ENCODE measurements at regions not wholly inside any gene's neighbourhood (a gene's known extent, or its start where the extent isn't known, plus 50 kb on each side); places are given as distances from the start of the nearest gene placed in this dataset.

DNA sequence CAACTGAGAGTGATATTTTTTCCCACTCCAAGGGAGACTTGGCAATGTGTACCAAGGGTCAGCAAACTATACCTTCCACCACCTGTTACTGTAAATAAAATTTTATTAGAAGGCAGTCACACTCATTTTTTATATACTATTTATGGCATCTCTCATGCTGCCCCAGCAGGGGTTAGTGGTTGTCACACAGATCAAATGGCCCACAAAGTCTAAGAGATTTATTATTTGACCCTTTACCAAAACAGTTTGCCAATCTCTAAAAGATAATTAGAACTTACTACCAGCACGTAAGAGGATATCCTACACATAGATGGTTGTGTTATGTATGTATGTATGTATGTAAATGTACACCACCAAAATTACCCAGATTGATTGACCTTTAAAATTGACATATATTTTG lies 185.1 kb downstream of the PRR20E start:
- ChIA-PET POLR2A (no interaction called here), CTCF (no interaction called here)
- no peak for TF ChIP-seq NR3C1 (CRISPR knock-in tag; conservative IDR thresholded peaks at IDR 0.05; ENCODE audit: low read depth)
- TF ChIP-seq KAT7 (CRISPR knock-in tag; IDR thresholded peaks at IDR 0.05; ENCODE audit: borderline replicate concordance): no peak
- no peak for TF ChIP-seq HMGA2 (CRISPR knock-in tag; IDR thresholded peaks at IDR 0.05)
- TF ChIP-seq, protein P1, sequence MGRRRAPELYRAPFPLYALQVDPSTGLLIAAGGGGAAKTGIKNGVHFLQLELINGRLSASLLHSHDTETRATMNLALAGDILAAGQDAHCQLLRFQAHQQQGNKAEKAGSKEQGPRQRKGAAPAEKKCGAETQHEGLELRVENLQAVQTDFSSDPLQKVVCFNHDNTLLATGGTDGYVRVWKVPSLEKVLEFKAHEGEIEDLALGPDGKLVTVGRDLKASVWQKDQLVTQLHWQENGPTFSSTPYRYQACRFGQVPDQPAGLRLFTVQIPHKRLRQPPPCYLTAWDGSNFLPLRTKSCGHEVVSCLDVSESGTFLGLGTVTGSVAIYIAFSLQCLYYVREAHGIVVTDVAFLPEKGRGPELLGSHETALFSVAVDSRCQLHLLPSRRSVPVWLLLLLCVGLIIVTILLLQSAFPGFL (CRISPR knock-in tag; IDR thresholded peaks at IDR 0.05; ENCODE audit: borderline replicate concordance): no peak
- TF ChIP-seq, protein P2, sequence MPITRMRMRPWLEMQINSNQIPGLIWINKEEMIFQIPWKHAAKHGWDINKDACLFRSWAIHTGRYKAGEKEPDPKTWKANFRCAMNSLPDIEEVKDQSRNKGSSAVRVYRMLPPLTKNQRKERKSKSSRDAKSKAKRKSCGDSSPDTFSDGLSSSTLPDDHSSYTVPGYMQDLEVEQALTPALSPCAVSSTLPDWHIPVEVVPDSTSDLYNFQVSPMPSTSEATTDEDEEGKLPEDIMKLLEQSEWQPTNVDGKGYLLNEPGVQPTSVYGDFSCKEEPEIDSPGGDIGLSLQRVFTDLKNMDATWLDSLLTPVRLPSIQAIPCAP (CRISPR knock-in tag; IDR thresholded peaks at IDR 0.05): no peak
- TF ChIP-seq ZNF532 (CRISPR knock-in tag; IDR thresholded peaks at IDR 0.05; ENCODE audit: borderline replicate concordance): no peak
- no peak for TF ChIP-seq ZNF396 (CRISPR knock-in tag; IDR thresholded peaks at IDR 0.05; ENCODE audit: borderline replicate concordance)
- no peak for TF ChIP-seq IRF2 (CRISPR knock-in tag; IDR thresholded peaks at IDR 0.05; ENCODE audit: borderline replicate concordance, low read depth)
- no peak for TF ChIP-seq ZNF219 (CRISPR knock-in tag; IDR thresholded peaks at IDR 0.05; ENCODE audit: borderline replicate concordance)
- TF ChIP-seq JAZF1 (CRISPR knock-in tag; IDR thresholded peaks at IDR 0.05): no peak
- TF ChIP-seq ZNF263 (CRISPR knock-in tag; IDR thresholded peaks at IDR 0.05; ENCODE audit: low read depth): no peak
- no peak for TF ChIP-seq ERG (CRISPR knock-in tag; IDR thresholded peaks at IDR 0.05)
- TF ChIP-seq FOXJ3 (CRISPR knock-in tag; IDR thresholded peaks at IDR 0.05; ENCODE audit: borderline replicate concordance): no peak
- TF ChIP-seq, protein P3, sequence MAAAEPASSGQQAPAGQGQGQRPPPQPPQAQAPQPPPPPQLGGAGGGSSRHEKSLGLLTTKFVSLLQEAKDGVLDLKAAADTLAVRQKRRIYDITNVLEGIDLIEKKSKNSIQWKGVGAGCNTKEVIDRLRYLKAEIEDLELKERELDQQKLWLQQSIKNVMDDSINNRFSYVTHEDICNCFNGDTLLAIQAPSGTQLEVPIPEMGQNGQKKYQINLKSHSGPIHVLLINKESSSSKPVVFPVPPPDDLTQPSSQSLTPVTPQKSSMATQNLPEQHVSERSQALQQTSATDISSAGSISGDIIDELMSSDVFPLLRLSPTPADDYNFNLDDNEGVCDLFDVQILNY (CRISPR knock-in tag; IDR thresholded peaks at IDR 0.05): no peak
- no peak for TF ChIP-seq RELA (CRISPR knock-in tag; IDR thresholded peaks at IDR 0.05; ENCODE audit: borderline replicate concordance)
- no peak for TF ChIP-seq CTCF (IDR thresholded peaks at IDR 0.05)
- no peak for TF ChIP-seq TEAD4 (CRISPR knock-in tag; IDR thresholded peaks at IDR 0.05)
- no peak for TF ChIP-seq RORB (CRISPR knock-in tag; IDR thresholded peaks at IDR 0.05)
- no peak for TF ChIP-seq ZNF121 (CRISPR knock-in tag; IDR thresholded peaks at IDR 0.05)
- TF ChIP-seq, protein P4, sequence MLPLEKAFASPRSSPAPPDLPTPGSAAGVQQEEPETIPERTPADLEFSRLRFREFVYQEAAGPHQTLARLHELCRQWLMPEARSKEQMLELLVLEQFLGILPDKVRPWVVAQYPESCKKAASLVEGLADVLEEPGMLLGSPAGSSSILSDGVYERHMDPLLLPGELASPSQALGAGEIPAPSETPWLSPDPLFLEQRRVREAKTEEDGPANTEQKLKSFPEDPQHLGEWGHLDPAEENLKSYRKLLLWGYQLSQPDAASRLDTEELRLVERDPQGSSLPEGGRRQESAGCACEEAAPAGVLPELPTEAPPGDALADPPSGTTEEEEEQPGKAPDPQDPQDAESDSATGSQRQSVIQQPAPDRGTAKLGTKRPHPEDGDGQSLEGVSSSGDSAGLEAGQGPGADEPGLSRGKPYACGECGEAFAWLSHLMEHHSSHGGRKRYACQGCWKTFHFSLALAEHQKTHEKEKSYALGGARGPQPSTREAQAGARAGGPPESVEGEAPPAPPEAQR (CRISPR knock-in tag; IDR thresholded peaks at IDR 0.05): no peak
- no peak overlapping the region for H3K4me3 Mint-ChIP-seq
- H3K9me3 Mint-ChIP-seq: no peaks in the 10 kb centered on the region
- no peak overlapping the region for H3K27ac Mint-ChIP-seq
- DNase-seq (ENCODE audit: low spot score) (no peak), ATAC-seq (no peak)
- no peaks in the 10 kb centered on the region for H3K4me1 Mint-ChIP-seq
- H3K27me3 Mint-ChIP-seq (ENCODE audit: low read depth): no peaks in the 10 kb centered on the region
- H3K36me3 Mint-ChIP-seq: no peaks in the 10 kb centered on the region
